ENCODE measurements at regions not wholly inside any gene's neighbourhood (a gene's known extent, or its start where the extent isn't known, plus 50 kb on each side); places are given as distances from the start of the nearest gene placed in this dataset.

DNA sequence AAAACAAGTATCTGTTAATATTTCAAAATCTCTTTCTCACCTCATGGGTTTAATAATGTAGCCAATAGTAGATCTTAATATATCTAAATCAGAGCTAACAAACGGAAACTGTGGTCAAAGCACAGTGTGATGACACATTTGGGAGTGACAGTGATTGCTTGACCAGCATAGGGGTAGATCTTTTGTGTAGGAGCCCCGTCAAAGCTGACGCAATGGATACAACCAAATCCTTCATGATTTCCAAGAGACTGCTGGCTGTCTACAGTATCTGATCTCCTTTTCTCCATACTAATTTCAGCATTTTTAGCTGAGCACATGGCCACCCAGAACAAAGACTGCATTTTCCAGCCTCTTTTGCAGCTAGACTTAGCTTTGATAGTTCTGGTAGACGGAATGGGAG is 299.3 kb upstream of the ECI2 start:
- TF ChIP-seq, protein P1, sequence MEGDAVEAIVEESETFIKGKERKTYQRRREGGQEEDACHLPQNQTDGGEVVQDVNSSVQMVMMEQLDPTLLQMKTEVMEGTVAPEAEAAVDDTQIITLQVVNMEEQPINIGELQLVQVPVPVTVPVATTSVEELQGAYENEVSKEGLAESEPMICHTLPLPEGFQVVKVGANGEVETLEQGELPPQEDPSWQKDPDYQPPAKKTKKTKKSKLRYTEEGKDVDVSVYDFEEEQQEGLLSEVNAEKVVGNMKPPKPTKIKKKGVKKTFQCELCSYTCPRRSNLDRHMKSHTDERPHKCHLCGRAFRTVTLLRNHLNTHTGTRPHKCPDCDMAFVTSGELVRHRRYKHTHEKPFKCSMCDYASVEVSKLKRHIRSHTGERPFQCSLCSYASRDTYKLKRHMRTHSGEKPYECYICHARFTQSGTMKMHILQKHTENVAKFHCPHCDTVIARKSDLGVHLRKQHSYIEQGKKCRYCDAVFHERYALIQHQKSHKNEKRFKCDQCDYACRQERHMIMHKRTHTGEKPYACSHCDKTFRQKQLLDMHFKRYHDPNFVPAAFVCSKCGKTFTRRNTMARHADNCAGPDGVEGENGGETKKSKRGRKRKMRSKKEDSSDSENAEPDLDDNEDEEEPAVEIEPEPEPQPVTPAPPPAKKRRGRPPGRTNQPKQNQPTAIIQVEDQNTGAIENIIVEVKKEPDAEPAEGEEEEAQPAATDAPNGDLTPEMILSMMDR (conservative IDR thresholded peaks at IDR 0.05; ENCODE audit: low read depth, low read length): no peak
- TF ChIP-seq EZH2 (IDR thresholded peaks at IDR 0.05; ENCODE audit: low read length, unreplicated experiment) (no peak), EZH2phosphoT487 (IDR thresholded peaks at IDR 0.05; ENCODE audit: borderline replicate concordance, low read length) (no peak)
